RWPE1 (cell line): ENCODE measurements at regions not wholly inside any gene's neighbourhood (a gene's known extent, or its start where the extent isn't known, plus 50 kb on each side); places are given as distances from the start of the nearest gene placed in this dataset.

ENCODE experiments used
- CTCF ChIA-PET: fragments of 350-600 bp; sonication (Branson Sonifier 250); formaldehyde crosslinking; extraction: SDS; loops from one replicate; lab custom pipeline; 2021; lab: Yijun Ruan, JAX
- POLR2A ChIA-PET: fragments of 400-600 bp; formaldehyde crosslinking; extraction: SDS; loops from one replicate; lab custom pipeline; 2020; ENCODE audit warnings: antibody characterized with exemption; ENCODE audit not compliant: low non-redundant PET; lab: Yijun Ruan, JAX
- DNase-seq: peaks from one replicate; pipeline ENCODE4 v3.0.0; 2012; ENCODE audit warnings: low spot score
- H3K27ac ChIP-seq: fragments of 450-650 bp; 2 replicates; pipeline ENCODE4 v1.5.1; 2017
- TF ChIP-seq, protein P1 (sequence below): fragments of 450-650 bp; conservative IDR thresholded peaks from 2 replicates; pipeline ENCODE4 v1.5.1; 2017; ENCODE audit warnings: low read depth, mild to moderate bottlenecking

DNA sequence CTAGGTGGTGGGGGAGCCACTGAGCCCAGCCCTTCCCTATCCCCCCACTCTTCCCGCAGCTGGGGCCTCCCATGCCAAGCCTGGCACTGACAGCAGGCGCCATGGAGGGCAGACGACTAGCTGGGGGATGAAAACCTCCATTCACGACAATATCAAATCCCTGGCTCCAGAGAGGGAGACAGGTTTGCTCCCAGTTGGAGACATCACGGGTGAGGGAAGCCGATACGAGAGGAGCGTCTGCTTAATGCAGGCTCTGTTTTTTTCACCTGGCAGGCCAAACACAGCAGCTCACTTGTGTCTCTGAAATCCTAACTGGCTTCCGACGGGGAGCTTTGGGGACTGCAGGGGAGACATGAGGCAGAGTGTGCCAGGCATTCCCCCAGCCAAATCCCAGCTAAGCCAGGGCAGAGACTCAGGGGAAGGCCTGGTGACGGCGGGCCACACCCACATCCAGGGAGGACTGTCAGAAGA is 307.4 kb upstream of the ZMIZ1 start:
- no peak for DNase-seq
- CTCF ChIA-PET: no interaction called here
- TF ChIP-seq, protein P1, sequence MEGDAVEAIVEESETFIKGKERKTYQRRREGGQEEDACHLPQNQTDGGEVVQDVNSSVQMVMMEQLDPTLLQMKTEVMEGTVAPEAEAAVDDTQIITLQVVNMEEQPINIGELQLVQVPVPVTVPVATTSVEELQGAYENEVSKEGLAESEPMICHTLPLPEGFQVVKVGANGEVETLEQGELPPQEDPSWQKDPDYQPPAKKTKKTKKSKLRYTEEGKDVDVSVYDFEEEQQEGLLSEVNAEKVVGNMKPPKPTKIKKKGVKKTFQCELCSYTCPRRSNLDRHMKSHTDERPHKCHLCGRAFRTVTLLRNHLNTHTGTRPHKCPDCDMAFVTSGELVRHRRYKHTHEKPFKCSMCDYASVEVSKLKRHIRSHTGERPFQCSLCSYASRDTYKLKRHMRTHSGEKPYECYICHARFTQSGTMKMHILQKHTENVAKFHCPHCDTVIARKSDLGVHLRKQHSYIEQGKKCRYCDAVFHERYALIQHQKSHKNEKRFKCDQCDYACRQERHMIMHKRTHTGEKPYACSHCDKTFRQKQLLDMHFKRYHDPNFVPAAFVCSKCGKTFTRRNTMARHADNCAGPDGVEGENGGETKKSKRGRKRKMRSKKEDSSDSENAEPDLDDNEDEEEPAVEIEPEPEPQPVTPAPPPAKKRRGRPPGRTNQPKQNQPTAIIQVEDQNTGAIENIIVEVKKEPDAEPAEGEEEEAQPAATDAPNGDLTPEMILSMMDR: no peak
- H3K27ac ChIP-seq: no peak overlapping the region
- POLR2A ChIA-PET: no interaction called here

DNA sequence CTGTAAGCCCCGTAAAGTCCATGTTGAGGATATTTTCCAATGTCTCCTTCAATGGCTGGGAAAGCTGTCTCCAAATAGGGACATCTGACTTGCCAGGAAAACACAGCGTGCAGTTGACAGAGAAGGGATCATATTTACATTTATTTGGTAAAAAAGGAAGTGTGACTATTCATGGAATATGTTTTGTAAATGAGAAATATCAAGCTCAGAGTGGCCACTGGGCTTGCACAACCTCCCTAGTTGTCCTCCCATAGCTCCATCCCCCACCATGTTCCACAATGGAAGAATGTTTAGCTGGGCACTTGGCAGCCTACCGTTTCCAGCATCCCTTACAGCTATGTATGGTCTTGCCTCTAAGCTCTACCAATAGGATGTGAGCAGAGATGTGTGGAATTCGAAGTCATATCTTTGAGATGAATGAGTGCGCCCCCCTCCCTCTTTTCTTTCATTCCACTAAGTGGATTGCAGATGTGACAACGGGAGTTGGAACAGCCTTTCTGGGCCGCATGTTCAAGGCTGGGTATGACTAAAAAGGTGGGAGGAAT is 306.6 kb upstream of the ZMIZ1 start:
- TF ChIP-seq, protein P1: no peak
- ChIA-PET CTCF (interaction anchor here (0.5 kb wide), 1 partner anchor 13 kb away, joined by 3 read pairs; no protein-coding TSS in a partner anchor), POLR2A (no interaction called here)
- no peak for DNase-seq
- no peak overlapping the region for H3K27ac ChIP-seq

DNA sequence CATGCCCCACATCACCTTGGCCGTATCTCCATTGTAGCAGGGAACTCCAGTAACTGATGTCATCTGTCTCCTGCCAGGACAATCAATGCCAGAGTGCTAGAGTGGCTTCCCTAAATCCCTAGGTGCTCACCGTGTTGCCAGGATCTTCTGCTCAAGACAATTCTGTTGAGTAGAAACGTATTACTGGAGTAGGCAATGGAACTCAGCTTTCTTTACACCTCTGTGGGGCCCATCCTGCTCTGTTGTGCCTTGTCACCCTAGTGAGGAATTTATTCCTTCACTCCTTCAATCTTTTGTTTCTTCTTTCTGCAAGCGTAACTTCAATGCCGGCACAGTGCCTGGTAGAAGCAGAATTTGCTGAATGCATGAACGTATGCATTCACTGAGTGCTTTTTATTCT is 305.5 kb upstream of the ZMIZ1 start:
- CTCF ChIA-PET: no interaction called here
- TF ChIP-seq, protein P1: no peak
- no peak overlapping the region for H3K27ac ChIP-seq
- DNase-seq: no peak
- POLR2A ChIA-PET: no interaction called here

DNA sequence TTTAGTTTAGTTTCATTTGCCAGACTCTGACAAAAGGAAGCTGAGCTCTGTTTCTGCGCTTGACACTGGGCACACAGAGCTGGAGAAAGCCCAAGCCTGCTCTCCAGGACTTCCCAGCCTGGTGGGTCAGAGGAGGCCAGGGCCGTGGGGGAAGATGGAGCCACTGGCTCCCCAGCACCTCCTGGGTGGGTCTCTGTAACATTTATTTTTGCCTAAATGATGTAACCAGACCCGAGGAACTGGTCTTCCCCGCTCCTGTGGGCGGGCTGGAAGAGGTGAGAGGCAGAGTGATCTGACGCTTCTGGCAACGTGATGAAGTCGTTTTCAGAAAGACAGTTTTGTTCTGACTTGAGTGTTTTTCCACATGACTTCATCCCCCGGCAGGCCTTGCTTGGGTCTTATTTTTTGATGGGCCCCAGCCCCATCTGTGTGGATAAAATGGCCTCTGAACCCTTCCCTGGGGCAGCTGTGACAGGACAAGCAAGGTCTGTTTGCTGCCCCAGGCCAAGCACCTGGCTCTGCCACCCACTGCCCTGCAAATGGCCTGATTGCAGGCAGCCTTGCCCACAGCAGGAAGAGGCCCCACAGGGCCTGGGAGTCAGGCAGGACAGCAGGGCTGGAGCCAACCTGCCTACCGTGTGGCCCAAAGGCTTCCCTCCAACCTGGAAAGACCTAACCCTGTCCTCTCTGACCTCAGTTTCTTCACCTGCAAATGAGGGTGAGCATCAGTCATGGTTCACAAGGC is 304.9 kb upstream of the ZMIZ1 start:
- TF ChIP-seq, protein P1: no peak
- no peak overlapping the region for H3K27ac ChIP-seq
- no peak for DNase-seq
- CTCF ChIA-PET: no interaction called here
- POLR2A ChIA-PET: no interaction called here

DNA sequence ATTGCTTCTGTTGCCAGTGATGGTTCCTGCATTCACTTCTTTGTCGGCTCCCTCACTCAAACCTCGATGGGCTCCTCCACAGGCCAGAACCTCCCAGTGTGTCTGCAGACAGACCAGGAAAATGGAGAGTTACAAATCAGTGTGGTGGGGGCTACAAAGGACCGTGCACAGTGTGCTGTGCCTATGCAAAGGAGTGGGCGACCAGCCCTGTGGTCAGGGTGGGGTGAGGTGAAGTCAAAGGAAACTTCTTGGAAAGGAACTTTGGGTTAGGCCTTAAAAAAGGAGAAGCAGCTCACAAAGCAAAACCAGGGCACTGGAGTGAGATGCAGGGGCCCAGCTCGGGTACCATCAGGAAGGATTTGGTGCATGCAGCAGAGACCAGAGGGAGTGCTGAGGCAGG is 304.3 kb upstream of the ZMIZ1 start:
- CTCF ChIA-PET: no interaction called here
- TF ChIP-seq, protein P1: no peak
- POLR2A ChIA-PET: no interaction called here
- H3K27ac ChIP-seq: no peak overlapping the region
- DNase-seq: no peak

DNA sequence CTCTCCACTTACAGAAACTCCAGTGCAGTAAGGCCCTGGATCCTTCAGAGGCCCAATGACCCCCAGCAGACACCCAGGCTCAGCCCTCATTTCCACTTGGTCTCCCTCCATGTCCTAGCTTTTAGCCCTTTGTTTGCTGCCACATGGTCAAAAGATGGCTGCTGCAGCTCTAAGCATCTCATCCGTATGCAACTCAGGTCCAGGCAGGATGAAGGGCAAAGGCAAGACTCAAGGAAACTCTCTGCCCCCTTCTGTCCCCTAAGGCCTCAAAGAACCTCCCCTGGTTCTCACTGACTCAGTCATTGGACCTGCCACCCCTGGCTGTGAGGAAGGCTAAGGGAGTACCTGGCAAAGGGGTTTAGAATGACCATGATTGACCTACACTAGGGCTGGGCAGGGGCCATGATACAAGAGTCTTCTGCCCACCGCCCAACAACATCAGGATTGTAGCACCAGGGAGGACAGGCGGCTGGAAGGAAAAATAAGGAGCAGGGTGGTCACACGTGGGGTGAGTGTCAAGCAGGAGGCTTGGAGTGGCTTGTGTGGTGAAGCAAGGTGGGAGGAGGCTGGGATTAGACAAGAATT is 303.8 kb upstream of the ZMIZ1 start:
- H3K27ac ChIP-seq: no peak overlapping the region
- TF ChIP-seq, protein P1: no peak
- POLR2A ChIA-PET: no interaction called here
- CTCF ChIA-PET: no interaction called here
- DNase-seq: no peak
